ENCODE measurements at regions not wholly inside any gene's neighbourhood (a gene's known extent, or its start where the extent isn't known, plus 50 kb on each side); places are given as distances from the start of the nearest gene placed in this dataset.
"Not testable (repeated sequence)": the region's sequence is repeated elsewhere in the genome, so short reads cannot be mapped to it uniquely, and the experiment has no call there.

DNA sequence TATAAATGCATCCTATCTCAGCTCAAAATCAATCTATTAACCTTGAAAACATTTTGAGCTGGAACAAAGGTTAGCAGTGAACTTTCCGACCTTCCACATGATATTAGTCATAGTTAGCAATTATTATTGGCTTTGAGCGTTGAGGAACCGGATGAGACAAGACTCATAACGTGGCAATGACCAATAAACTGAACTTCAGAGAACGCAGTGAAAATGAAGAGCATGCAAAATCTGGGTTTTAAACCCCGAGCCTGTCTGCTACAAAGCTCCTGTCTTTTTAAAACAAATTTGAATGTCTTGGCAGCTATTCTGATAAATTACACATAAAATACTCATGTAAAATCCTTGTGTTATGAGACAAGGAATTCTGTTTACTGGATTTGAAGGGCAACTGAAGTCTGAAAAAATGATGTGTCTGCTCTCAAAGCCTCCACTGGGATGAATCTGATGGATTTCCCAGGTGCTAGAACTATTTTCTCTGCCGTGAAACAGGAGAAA, 74.7 kb upstream of the ITGB1 start:
- no peak for DNase-seq

DNA sequence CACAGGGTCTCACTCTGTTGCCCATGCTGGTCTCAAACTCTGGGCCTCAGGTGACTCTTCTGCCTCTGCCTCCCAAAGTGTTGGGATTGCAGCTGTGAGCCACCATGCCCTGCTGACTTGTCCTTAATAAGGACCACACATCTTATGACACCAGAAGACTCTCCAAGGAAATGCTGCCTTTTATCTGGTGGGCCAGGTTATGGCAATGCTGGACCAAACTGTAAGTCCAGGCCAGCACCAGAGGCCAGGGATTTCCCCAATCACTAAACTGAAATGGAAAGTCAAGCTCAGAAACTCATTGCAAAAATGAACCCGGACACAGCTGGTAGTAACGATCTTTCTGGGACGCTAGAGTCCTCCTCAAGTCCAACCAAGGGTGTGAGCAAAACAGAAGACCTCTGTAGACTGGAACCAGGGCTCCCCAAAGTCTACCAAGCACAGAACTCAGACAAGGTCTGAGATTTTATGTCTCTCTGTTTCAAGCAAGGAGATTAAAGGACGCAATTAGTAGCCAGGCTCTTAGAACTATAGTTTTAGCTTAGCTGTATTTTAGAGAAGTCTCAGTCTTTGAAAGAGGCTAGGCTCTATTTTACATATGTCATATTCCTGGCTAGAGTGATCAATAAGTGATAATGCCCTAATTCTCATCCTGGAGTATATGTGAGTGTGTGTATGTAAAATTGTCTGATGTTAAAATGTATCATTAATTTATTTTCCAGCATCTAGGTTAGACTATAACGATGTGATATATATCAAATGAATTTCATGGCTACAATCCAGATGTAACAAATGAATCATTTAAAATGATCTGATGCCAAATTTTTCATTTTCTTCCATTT, 74.0 kb upstream of the ITGB1 start:
- no peak for DNase-seq

DNA sequence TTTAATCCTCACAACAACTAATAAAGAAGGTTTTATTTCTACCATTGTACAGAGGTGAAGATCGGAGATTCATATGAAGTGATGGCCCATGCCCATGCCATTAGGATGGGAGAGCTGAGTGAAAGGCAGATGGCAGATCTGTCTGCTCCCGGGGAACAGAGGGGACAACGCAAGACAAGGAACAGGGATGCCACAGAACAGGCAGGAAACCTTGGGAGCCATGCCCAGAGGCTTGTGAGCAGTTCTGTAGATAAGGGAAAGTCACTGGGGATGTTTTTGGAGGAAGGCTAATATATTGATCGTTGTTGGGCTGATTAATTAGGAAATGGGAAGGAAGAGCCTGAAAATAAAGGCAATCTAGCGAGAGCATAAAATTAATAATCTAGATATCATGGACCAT, 73.1 kb upstream of the ITGB1 start:
- no peak for DNase-seq

DNA sequence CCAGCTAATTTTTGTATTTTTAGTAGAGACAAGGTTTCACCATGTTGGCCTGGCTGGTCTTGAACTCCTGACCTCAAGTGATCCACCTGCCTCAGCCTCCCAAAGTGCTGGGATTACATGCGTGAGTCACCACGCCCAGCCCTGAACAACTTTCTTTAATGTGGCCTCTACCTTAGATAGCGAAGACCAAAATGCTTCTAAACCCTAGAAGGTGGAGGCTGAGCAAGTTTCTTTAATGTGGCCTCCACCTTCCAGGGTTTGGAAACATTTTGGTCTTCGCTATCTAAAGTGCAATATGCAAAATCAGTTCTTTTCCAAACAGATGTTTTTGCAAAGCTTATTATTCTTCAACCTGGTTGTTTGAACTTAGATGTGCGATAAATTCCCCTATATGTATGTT, 70.5 kb upstream of the ITGB1 start:
- not testable (repeated sequence) for DNase-seq

DNA sequence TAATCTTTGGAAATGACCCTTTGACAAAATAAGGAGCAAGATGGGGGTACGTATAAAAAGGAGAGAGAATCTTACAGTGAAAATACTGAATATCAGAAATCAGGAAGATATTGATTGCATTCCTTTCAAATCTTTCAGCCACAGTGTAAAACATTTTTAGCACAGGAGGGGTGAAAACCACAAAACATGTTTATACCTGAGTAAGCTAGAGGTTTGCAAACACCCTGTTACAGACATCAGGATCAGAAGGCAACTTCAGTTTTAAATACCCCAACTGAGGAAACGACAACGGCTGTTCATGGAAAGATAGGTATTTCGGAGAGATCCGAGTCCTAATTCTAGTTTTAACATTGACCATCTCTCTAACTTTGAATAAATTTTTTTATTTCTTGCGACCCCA, 69.1 kb upstream of the ITGB1 start:
- no peak for DNase-seq

DNA sequence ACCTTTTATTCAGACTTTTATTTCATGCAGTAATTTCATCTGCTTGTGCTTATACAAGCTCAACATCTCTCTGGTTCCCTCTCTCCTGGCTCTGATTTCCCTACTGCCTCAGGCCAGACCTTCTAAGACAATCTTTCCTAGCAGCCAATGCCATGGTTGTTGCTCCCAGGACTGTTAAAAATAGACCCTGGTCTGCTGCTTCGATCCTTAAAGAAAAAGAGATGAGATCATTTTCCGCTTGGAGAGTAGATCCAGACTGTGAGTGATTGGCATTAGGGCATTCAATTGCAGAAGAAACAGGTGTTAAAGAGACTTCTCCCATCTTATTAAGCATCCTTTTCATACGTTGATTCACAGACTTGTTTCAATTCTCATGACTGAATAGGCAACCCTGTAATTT, 68.4 kb upstream of the ITGB1 start:
- no peak for DNase-seq

DNA sequence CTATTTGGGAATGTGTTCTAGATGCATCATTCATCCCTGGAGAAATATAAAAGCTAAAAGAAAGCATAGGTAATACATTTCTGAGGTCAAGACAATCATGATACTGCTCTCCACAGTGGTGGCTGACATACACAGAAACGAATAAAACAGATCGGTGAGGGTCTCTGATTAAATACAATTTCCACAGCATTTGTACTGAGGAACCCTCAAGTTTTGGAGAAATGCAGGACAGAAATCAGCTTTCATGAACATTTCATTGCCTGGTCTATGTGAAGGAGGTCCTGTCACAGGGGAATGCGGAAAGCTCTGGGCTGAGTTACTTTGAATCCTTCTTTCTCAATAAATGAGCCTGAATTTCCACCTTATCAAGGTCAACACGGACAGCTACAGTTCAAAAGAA, 67.9 kb upstream of the ITGB1 start:
- no peak for DNase-seq

DNA sequence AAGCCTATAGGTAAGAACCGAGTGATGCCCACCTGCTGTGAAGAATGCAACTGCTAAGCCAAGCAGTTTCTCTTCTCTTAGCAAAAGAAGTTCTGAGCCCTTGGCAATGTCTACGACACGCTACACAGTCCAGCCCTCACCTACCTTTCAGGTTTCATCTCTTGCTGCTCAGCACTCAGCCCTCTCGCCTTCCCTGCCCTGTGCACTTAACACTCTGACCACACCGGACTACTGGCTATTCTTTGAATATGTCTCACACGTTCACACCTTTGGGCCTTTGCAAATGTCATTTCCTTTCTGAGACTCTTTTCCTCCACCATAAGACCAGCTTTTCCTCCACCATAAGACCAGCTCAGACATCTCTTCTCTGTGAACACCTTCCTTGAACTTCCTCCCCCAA, 67.0 kb upstream of the ITGB1 start:
- DNase-seq, result no peak

DNA sequence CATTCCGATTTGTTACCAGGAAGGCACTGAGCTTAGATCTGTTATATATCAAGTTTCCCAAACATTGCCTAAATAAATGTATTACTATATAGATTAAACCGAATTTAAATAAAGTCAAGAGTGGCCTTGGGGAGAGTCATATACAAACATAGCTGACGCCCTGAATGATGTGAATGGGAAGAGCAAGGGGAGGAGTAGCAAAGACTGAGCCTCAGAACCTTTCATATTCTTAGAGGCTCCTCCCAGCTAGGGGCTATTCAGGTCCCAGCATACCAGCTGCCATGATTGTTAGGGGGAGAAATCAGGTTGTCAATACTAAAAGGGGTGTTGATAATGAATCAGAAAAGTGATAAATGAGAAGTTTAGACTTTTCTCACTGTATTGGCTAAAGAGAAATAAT, 64.7 kb upstream of the ITGB1 start:
- DNase-seq, result no peak

DNA sequence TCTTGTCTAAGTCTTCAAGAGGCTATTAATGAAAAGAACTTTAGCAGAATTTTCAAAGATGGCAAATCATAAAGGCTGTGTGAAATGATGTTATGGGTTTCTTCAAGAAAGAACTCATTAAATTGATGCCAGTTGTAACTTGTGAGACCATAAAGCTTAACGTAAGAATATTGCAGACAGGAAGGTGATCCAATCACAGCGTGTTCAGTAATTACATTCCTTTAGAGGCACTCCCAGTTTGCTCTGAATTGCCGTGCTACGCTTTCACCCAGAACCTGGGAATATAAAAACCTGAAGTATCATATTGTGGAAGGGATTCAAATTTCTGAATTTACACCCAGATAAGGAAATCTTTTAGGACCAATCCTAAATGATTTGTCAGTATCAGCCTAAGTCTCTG, 64.1 kb upstream of the ITGB1 start:
- DNase-seq, result no peak

DNA sequence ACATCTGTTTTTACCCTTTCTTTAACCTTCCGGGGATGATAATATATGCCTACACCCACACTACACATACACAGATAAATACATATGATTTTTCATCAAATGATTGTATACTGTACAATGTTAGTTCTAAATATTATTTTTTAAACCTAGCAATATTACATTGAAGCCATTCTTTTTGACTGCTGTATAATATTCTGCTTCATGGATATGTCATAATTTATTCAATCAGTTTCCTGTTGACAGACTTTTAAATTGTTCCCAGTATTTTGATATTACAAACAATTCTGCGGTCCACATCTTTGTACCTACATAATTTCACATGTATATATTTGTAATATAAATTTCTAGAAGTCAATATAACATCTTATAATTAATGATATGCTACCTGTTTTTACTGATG, 59.0 kb upstream of the ITGB1 start:
- no peak for DNase-seq

DNA sequence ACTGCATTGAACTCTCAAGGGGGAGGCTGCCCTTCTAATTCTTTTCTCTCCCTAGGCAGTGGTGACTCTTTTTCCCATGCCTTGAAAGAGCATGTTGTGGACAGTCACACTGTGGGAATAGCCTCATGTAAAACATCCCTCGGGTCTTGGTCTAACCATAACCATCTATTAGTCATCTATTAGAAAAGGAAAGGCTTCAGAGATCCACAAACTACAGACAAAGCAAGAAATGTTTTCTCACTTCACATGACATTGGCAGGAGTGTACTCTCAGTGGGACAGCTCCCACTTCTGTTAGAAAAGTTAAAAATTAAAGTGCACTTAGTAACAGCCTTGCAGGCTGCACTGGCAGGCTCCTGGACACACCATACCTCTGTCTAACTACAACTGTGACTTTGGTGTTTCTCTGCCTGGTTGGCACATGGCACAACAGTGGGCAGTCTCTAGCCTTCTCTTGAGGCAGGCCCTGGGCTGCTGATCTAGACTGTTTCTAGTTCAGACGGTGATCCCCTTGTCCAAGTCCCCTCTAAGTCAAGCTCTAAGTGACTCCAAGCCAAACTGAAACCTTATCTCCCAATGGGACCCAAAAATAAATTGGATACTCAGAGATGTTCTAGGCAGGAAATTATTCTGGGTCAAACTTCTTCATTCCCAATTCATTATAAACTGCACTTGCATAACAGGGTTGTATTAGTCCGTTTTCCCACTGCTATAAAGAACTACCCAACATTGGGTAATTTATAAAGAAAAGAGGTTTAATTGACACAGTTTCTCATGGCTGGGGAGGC, 57.9 kb upstream of the ITGB1 start:
- no peak for DNase-seq

DNA sequence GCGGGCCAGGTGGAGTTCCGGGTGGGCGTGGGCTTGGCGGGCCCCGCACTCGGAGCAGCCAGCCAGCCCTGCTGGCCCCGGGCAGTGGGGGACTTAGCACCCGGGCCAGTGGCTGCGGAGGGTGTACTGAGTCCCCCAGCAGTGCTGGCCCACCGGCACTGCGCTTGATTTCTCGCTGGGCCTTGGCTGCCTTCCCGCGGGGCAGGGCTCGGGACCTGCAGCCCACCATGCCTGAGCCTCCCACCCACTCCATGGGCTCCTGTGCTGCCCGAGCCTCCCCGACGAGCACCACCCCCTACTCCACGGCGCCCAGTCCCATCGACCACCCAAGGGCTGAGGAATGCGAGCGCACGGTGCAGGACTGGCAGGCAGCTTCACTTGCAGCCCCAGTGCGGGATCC, 55.3 kb upstream of the ITGB1 start:
- not testable (repeated sequence) for DNase-seq

DNA sequence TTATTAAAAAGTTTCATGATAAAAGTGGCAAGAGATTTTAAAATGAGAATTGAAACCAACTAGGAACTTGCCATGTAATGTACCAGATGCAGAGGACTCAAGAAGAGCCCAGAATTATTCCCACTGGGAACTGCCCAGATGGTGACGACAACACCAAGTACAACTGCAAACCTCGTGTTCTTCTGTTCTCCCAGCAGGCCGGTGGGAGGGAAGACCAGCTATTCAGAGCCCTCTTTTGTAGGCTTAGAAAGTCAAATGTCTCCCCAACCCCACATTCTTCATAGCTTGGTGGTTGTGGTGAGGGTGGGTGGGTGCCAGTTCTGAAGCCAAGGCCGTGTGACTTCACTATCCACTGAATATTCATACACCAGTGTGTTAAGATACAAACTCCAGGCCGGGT, 54.3 kb upstream of the ITGB1 start:
- no peak for DNase-seq

DNA sequence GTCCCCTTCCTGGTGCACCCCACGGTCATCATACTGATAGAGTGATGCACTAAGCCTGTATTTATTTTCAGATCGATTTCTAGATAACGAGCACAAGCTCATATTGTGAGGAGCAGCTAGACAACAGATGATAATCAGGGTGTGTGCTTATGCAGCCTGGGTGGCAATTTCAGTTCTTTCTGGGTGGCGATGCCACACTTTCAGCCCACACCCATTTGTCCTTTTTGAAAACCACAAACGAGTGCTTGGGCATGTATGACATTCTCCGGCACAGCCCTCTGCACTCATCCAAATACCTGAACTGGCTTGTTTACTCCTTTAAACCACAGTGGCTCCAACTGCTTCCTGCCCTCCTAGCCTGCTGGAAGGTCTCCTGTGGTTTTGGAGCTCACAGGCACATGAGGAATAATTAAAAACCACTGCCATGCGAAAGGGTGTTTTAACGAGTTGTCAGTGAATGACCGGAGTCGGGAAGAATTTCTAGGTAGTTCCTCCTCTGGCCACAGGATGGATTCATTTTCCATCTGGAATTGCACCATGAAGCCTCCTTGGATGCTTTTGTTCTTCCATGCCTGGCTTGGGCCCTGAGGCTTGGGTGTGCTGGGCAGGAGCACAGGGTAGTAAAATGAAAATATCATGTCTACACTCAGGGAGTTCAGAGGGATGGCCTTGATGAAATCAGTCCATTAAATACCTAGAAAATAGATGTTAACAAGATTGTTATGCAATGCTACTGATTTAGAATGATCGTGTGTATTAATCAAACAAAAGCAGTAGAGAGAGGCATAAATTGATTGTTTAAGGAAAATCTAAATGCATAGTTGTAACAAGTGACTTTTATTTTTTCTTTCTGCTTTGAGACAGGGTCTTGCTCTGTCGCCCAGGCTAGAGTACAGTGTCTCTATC, 52.4 kb upstream of the ITGB1 start:
- DNase-seq, result no peak

DNA sequence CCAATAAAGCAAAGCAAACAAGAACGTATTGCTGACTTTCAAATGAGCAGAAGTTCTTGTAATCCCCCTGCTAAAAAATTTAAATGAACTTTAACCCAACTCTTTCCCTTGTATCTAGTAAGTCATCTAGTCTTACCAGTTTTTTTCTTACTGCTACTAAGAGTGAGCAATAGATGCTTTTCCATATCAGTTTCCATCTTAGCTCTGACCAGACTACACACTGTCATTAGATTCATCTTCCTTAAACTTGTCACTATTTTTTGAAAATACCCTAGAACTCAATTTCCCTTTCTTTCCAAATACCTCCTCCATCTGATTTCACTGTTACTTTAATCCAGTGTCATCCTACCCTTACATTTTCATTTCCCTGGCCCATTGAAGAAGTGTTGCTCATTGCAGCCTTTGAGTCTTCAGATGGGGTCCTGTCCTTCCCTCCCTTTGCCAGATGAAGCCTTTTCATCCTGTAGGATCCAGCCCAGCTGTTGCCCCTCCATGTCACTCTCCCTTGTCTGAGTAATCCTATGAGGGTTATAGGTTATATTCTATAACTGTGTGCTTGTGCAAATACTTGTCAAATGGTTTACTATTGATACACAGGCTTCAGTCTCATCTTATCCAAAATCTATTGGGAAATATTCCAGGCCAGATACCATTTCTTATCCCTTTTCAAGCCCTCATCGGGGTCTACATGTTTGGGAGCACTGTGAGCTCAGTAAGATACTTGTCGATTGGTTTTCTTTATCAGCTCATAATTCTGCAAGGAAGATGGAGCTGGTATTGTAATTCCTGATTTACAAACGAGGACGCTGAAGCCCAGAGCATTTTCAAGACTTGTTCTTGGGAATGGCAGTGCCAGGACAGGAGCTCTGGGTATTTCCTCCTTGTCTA, 51.5 kb upstream of the ITGB1 start:
- DNase-seq, result no peak

DNA sequence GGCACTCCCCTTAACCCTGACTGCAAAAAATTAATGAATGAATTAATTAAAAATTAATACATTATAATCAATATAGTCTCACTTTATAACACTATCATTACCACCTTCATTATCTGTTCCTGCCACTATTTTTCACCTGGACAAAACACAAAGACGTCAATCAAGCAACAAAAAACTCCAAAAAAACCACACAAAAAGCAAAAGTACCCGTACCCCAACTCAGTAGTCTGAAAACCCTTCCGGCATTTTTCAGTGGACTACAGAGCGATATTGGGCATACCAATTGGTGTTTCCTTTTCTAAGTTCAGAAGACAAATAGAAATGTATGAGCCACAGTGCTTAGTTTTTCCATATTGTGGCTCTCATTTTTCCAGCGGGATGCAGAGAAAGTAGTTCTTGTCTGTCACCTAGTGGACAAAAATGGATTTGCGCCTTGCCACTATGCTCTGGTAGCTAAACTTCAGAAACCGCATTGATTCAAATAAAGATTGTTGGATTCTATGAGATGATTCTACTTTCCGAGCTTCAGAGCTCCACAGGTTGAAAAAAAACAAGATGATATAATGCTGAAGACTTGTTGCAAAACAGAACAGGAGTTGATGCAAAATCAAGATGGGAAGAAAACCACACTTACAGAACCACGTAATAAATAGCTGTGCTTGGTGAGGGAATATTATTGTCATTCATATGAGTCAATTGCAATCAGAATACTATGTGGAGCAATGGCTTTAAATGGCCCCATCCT, 50.6 kb upstream of the ITGB1 start:
- DNase-seq, result peak; percentile 62

DNA sequence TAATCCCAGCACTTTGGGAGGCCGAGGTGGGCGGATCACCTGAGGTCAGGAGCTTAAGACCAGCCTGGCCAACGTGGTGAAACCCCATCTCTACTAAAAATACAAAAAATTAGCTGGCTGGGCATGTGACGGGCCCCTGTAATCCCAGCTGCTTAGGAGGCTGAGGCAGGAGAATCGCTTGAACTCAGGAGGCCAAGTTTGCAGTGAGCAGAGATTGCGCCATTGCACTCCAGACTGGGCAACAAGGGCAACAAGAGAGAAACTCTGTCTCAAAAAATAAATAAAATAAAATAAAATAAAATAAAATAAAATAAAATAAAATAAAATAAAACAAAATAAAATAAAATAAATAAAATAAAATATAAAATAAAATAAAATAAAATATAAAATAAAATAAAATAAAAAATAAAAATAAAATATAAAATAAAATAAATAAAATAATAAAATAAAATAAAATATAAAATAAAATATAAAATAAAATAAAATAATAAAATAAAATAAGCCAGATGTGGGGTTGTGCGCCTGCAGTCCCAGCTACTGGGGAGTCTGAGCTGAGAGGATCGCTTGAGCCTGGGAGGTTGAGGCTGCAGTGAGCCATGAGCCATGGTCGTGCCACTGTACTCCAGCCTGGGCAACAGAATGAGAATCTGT, 49.8 kb upstream of the ITGB1 start:
- not testable (repeated sequence) for DNase-seq

Measured in NCI-H774 (cell line).